Lower lobe of right lung (tissue), 2 donors: ENCODE measurements at regions not wholly inside any gene's neighbourhood (a gene's known extent, or its start where the extent isn't known, plus 50 kb on each side); places are given as distances from the start of the nearest gene placed in this dataset.
"Not testable (repeated sequence)": the region's sequence is repeated elsewhere in the genome, so short reads cannot be mapped to it uniquely, and the experiment has no call there.

ENCODE experiments used
- ATAC-seq, 2 donors: fragments of 200-7000 bp; cut with Tn5 transposase; one replicate each; pipeline ENCODE4 v1.9.1; 2020 to 2022; ENCODE audit warnings: mild to moderate bottlenecking in 2 of 2, moderate library complexity in 2 of 2
- DNase-seq: peaks from one replicate; pipeline ENCODE4 v3.0.0-alpha.2; 2020
- H3K27ac ChIP-seq: fragments of 200-600 bp; one replicate; pipeline ENCODE4 v1.8.0; 2022
- H3K27me3 ChIP-seq: fragments of 200-600 bp; one replicate; pipeline ENCODE4 v1.8.0; 2022; ENCODE audit warnings: low read depth
- H3K36me3 ChIP-seq: fragments of 200-600 bp; one replicate; pipeline ENCODE4 v1.8.0; 2022; ENCODE audit warnings: mild to moderate bottlenecking
- H3K4me1 ChIP-seq: fragments of 200-600 bp; one replicate; pipeline ENCODE4 v1.8.0; 2022
- H3K4me3 ChIP-seq: fragments of 200-600 bp; one replicate; pipeline ENCODE4 v1.8.0; 2022; ENCODE audit warnings: mild to moderate bottlenecking
- H3K9me3 ChIP-seq: fragments of 200-600 bp; one replicate; pipeline ENCODE4 v1.8.0; 2022
- intact Hi-C: fragments of 100-400 bp; cut with DNase I; formaldehyde crosslinking; loops from one replicate; pipeline ENCODE4 v1.11.0; 2022
- TF ChIP-seq, protein P1 (sequence below): fragments of 200-600 bp; IDR thresholded peaks from one replicate; pipeline ENCODE4 v1.8.0; 2022; ENCODE audit warnings: antibody characterized with exemption, mild to moderate bottlenecking
- donor health status: DM: no; HTN: yes; CAD: no; lungs with severe emphysema.

- H3K27me3 ChIP-seq, ATAC-seq, H3K4me3 ChIP-seq, H3K27ac ChIP-seq, DNase-seq, intact Hi-C loops, H3K9me3 ChIP-seq, H3K36me3 ChIP-seq: not testable (repeated sequence)
- H3K4me1 ChIP-seq = peaks cover 23% of the 10 kb centered on the region
Observed at GRCh38 chr5:119299242-119299614, 56.6 kb upstream of the TNFAIP8 start.

DNA sequence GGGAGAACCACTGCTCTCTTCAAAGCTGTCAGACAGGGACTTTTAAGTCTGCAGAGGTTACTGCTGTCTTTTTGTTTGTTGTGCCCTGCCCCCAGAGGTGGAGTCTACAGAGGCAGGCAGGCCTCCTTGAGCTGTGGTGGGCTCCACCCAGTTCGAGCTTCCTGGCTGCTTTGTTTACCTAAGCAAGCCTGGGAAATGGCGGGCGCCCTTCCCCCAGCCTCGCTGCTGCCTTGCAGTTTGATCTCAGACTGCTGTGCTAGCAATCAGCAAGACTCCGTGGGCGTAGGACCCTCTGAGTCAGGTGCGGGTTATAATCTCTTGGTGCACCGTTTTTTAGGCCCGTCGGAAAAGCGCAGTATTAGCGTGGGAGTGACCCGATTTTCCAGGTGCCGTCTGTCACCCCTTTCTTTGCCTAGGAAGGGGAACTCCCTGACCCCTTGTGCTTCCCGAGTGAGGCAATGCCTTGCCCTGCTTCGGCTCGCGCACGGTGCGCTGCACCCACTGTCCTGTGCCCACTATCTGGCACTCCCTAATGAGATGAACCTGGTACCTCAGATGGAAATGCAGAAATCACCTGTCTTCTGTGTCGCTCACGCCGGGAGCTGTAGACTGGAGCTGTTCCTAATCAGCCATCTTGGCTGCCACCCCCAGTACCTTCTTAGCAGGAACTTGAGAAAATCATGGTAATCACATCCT lies 56.1 kb upstream of the TNFAIP8 start:
- intact Hi-C loops, H3K27me3 ChIP-seq, H3K27ac ChIP-seq, H3K36me3 ChIP-seq, H3K9me3 ChIP-seq, DNase-seq, ATAC-seq: not testable (repeated sequence)
- H3K4me1 ChIP-seq = peaks cover 28% of the 10 kb centered on the region
- peak overlapping the region; percentile 9 for H3K4me3 ChIP-seq

DNA sequence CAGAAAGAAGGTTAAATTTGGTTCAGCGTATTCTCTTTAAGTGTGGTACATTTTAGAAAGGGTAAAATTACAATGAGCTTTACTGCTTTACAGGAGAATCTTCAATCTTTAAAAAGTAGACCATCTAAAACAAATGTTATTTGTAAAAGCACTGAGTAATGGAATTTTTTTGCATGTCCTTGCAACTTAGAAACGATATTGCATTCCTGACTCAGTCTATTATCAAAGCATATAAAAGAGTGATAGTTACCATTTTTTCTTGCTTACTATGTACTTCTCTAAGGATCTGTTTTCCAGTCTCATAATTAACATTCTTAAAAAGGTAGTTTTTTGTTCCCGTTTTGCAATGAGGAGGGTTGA lies 55.5 kb upstream of the TNFAIP8 start:
- no peak overlapping the region for H3K4me3 ChIP-seq
- TF ChIP-seq, protein P1, sequence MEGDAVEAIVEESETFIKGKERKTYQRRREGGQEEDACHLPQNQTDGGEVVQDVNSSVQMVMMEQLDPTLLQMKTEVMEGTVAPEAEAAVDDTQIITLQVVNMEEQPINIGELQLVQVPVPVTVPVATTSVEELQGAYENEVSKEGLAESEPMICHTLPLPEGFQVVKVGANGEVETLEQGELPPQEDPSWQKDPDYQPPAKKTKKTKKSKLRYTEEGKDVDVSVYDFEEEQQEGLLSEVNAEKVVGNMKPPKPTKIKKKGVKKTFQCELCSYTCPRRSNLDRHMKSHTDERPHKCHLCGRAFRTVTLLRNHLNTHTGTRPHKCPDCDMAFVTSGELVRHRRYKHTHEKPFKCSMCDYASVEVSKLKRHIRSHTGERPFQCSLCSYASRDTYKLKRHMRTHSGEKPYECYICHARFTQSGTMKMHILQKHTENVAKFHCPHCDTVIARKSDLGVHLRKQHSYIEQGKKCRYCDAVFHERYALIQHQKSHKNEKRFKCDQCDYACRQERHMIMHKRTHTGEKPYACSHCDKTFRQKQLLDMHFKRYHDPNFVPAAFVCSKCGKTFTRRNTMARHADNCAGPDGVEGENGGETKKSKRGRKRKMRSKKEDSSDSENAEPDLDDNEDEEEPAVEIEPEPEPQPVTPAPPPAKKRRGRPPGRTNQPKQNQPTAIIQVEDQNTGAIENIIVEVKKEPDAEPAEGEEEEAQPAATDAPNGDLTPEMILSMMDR = no peak
- H3K27me3 ChIP-seq = no peaks in the 10 kb centered on the region
- DNase-seq = no peak
- H3K4me1 ChIP-seq = peaks cover 30% of the 10 kb centered on the region
- no peaks in the 10 kb centered on the region for H3K9me3 ChIP-seq
- ATAC-seq = no peak
- intact Hi-C loops = no loop called here
- no peak overlapping the region for H3K27ac ChIP-seq
- no peaks in the 10 kb centered on the region for H3K36me3 ChIP-seq

- H3K4me1 ChIP-seq = peaks cover 30% of the 10 kb centered on the region
Observed at GRCh38 chr5:119301210-119301609, 54.6 kb upstream of the TNFAIP8 start.

GRCh38 chr5:119301906-119302305 lies 53.9 kb upstream of the TNFAIP8 start:
- intact Hi-C loops = no loop called here
- H3K27ac ChIP-seq = no peak overlapping the region

More at GRCh38 chr5:119301210-119301609, 54.6 kb upstream of the TNFAIP8 start:
- no peak for DNase-seq
- intact Hi-C loops = no loop called here
- Histone ChIP-seq H3K36me3 (no peaks in the 10 kb centered on the region), H3K4me3 (no peak overlapping the region), H3K27me3 (no peaks in the 10 kb centered on the region), H3K27ac (no peak overlapping the region), H3K9me3 (no peaks in the 10 kb centered on the region)
- TF ChIP-seq, protein P1 = no peak
- ATAC-seq = no peak

DNA sequence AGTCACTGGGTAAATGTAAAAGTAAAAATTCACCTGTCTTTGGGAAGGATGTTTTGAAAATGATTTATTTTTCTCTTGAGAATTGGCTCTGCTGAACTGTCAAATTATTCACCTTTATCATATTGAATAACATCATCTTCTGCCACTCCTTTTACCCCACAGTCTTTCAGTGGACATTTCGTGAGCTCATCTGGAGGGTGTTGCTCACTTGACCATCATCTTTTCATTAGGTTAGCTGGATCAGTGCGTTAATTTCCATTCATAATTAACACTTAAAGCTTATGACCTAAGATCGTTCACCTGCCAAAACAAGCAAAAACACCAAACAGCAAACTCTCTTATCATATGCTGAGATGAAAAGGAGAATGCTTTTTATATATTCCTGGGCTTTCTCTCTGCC lies 53.4 kb upstream of the TNFAIP8 start:
- TF ChIP-seq, protein P1 = no peak
- Histone ChIP-seq H3K36me3 (no peaks in the 10 kb centered on the region), H3K27me3 (no peaks in the 10 kb centered on the region), H3K4me1 (peaks cover 30% of the 10 kb centered on the region), H3K4me3 (no peak overlapping the region), H3K27ac (peak overlapping the region; percentile 33), H3K9me3 (no peaks in the 10 kb centered on the region)
- DNase-seq = no peak
- ATAC-seq = peak in 1 of 2 donors; percentile 23
- intact Hi-C loops = no loop called here

More at GRCh38 chr5:119301906-119302305, 53.9 kb upstream of the TNFAIP8 start:
- Histone ChIP-seq H3K4me3 (no peak overlapping the region), H3K4me1 (peaks cover 30% of the 10 kb centered on the region), H3K27me3 (no peaks in the 10 kb centered on the region), H3K36me3 (no peaks in the 10 kb centered on the region), H3K9me3 (no peaks in the 10 kb centered on the region)
- ATAC-seq (no peak), DNase-seq (no peak)
- TF ChIP-seq, protein P1 = no peak
